ENCODE measurements at regions not wholly inside any gene's neighbourhood (a gene's known extent, or its start where the extent isn't known, plus 50 kb on each side); places are given as distances from the start of the nearest gene placed in this dataset.

GRCh38 chr6:81073318-81073717, 679.2 kb downstream of the TENT5A start (continued):
- TF ChIP-seq ZNF462 (CRISPR knock-in tag; IDR thresholded peaks at IDR 0.05), result no peak
- TF ChIP-seq NANOG (IDR thresholded peaks at IDR 0.05; ENCODE audit: borderline replicate concordance), result no peak
- no peak for TF ChIP-seq ZNF331 (CRISPR knock-in tag; IDR thresholded peaks at IDR 0.05; ENCODE audit: low read depth)

GRCh38 chr6:81071121-81071520, 681.4 kb downstream of the TENT5A start:
- Histone ChIP-seq H3K4me3 (no peak overlapping the region), H3K27ac (ENCODE audit: low read depth) (no peak overlapping the region), H2AFZ (no peak overlapping the region), H3K9me2 (ENCODE audit: insufficient read depth) (no peaks in the 10 kb centered on the region), H3F3A (replicated peaks; ENCODE audit: low read depth) (no peaks in the 10 kb centered on the region), H3K4me1 (ENCODE audit: insufficient read depth) (no peaks in the 10 kb centered on the region), H4K20me1 (replicated peaks; ENCODE audit: insufficient read depth) (no peaks in the 10 kb centered on the region), H3K4me2 (no peak overlapping the region), H3K36me3 (ENCODE audit: insufficient read depth) (no peaks in the 10 kb centered on the region), H3K79me2 (replicated peaks; ENCODE audit: insufficient read depth) (no peaks in the 10 kb centered on the region), H3K27me3 (ENCODE audit: insufficient read depth) (no peaks in the 10 kb centered on the region)
- Mint-ChIP-seq H3K4me3 (no peak overlapping the region), H3K4me1 (peaks cover 12% of the 10 kb centered on the region), H3K36me3 (ENCODE audit: low read depth) (no peaks in the 10 kb centered on the region), H3K27ac (no peak overlapping the region), H3K27me3 (ENCODE audit: insufficient read depth, low read depth, poor library complexity) (no peaks in the 10 kb centered on the region), H3K9me3 (peaks cover 6% of the 10 kb centered on the region; the same call in 1 of the 3 replicates)
- ATAC-seq, result no peak
- no peak for DNase-seq (ENCODE audit: low spot score)
- TF ChIP-seq EZH2 (IDR thresholded peaks at IDR 0.05; ENCODE audit: low read depth, unreplicated experiment) (no peak), REST (IDR thresholded peaks at IDR 0.05; ENCODE audit: unreplicated experiment) (no peak), POLR2AphosphoS5 (IDR thresholded peaks at IDR 0.05; ENCODE audit: low read depth) (no peak), ZNF331 (CRISPR knock-in tag; IDR thresholded peaks at IDR 0.05; ENCODE audit: low read depth) (no peak), ZNF114 (CRISPR knock-in tag; IDR thresholded peaks at IDR 0.05) (no peak), CTCF (conservative IDR thresholded peaks at IDR 0.05; ENCODE audit: low read depth in 2 of 2) (no peak)

Measured in GM23338 (cell line).